Stimulated activated CD8-positive, alpha-beta memory T cell treated with anti-CD3 and anti-CD28 coated beads, Interleukin-4, amount 100 ng/mL, for 48 hours (primary cell): ENCODE measurements at regions not wholly inside any gene's neighbourhood (a gene's known extent, or its start where the extent isn't known, plus 50 kb on each side); places are given as distances from the start of the nearest gene placed in this dataset.
"Not testable (repeated sequence)": the region's sequence is repeated elsewhere in the genome, so short reads cannot be mapped to it uniquely, and the experiment has no call there.

Experiments used
- DNase-seq: peaks from one replicate; pipeline ENCODE4 v3.0.0-alpha.2; 2020

GRCh38 chr1:223003549-223003948 is 139.5 kb downstream of the TLR5 start:
- no peak for DNase-seq

GRCh38 chr1:223006371-223006770 is 136.7 kb downstream of the TLR5 start:
- DNase-seq, result no peak

GRCh38 chr1:223006917-223007648 is 136.0 kb downstream of the TLR5 start:
- DNase-seq, result no peak

- no peak for DNase-seq
Observed at GRCh38 chr1:223007935-223008334, 135.1 kb downstream of the TLR5 start.

- no peak for DNase-seq
Observed at GRCh38 chr1:223008808-223009207, 134.2 kb downstream of the TLR5 start.

- DNase-seq, result no peak
Observed at GRCh38 chr1:223009406-223009805, 133.6 kb downstream of the TLR5 start.

GRCh38 chr1:223010582-223011504 is 132.2 kb downstream of the TLR5 start:
- DNase-seq, result no peak

- DNase-seq, result no peak
Observed at GRCh38 chr1:223011505-223011856, 131.6 kb downstream of the TLR5 start.

- DNase-seq, result no peak
Observed at GRCh38 chr1:223012176-223012788, 130.8 kb downstream of the TLR5 start.

GRCh38 chr1:223012938-223013337 is 130.1 kb downstream of the TLR5 start:
- no peak for DNase-seq

GRCh38 chr1:223014142-223014873 is 128.7 kb downstream of the TLR5 start:
- DNase-seq, result no peak

GRCh38 chr1:223016381-223016780 is 126.7 kb downstream of the TLR5 start:
- DNase-seq, result no peak

- DNase-seq, result no peak
Observed at GRCh38 chr1:223016890-223017289, 126.2 kb downstream of the TLR5 start.

GRCh38 chr1:223017291-223017690 is 125.8 kb downstream of the TLR5 start:
- no peak for DNase-seq

- DNase-seq, result no peak
Observed at GRCh38 chr1:223018534-223018933, 124.5 kb downstream of the TLR5 start.

- no peak for DNase-seq
Observed at GRCh38 chr1:223019256-223019655, 123.8 kb downstream of the TLR5 start.

- no peak for DNase-seq
Observed at GRCh38 chr1:223020770-223021169, 122.3 kb downstream of the TLR5 start.

GRCh38 chr1:223022641-223023473 is 120.2 kb downstream of the TLR5 start:
- DNase-seq, result no peak

GRCh38 chr1:223023863-223024262 is 119.2 kb downstream of the TLR5 start:
- DNase-seq, result no peak

- not testable (repeated sequence) for DNase-seq
Observed at GRCh38 chr1:223024486-223024885, 118.6 kb downstream of the TLR5 start.

- not testable (repeated sequence) for DNase-seq
Observed at GRCh38 chr1:223025190-223025734, 117.8 kb downstream of the TLR5 start.

- DNase-seq, result not testable (repeated sequence)
Observed at GRCh38 chr1:223026639-223027038, 116.4 kb downstream of the TLR5 start.
